GM12878 (cell line): ENCODE measurements at regions not wholly inside any gene's neighbourhood (a gene's known extent, or its start where the extent isn't known, plus 50 kb on each side); places are given as distances from the start of the nearest gene placed in this dataset.

Source experiments
- ATAC-seq: fragments of 200-7000 bp; cut with Tn5 transposase; 3 replicates; pipeline ENCODE4 v1.9.1; 2020; ENCODE audit warnings: mild to moderate bottlenecking, moderate library complexity
- BruUV-seq: library from RNA; stranded (reverse); fragments of 400-500 nt; replicated peaks from 2 replicates; lab custom pipeline; 2021; lab: Mats Ljungman, UMichigan
- CTCF ChIA-PET: fragments of 300-600 bp; sonication (Branson Sonifier 250); formaldehyde crosslinking; extraction: SDS; loops from one replicate; lab custom pipeline; 2021; ENCODE audit warnings: inconsistent platforms; lab: Yijun Ruan, JAX
- POLR2A ChIA-PET: fragments of 350-600 bp; formaldehyde crosslinking; extraction: SDS; loops from one replicate; lab custom pipeline; 2021; ENCODE audit warnings: inconsistent platforms; lab: Charles Lee
- RAD21 ChIA-PET: fragments of 300-600 bp; sonication (Branson Sonifier 250); formaldehyde crosslinking; loops from one replicate; lab custom pipeline; 2023; ENCODE audit warnings: antibody characterized with exemption; ENCODE audit not compliant: unreplicated experiment; lab: Charles Lee
- SMC1A ChIA-PET: fragments of 300-600 bp; sonication (Branson Sonifier 250); formaldehyde crosslinking; loops from one replicate; lab custom pipeline; 2023; ENCODE audit not compliant: unreplicated experiment, uncharacterized antibody; lab: Charles Lee
- DNase-seq: peaks from one replicate; pipeline ENCODE4 v3.0.0-alpha.2; 2011; ENCODE audit warnings: low read depth, low spot score
- FAIRE-seq: peaks from 3 replicates; lab custom pipeline; 2011; peaks lifted over from hg19 to GRCh38; lab: Jason Lieb, UNC
- H2AFZ ChIP-seq: 2 replicates; pipeline ENCODE4 v1.6.0; 2011; ENCODE audit warnings: low read depth, low read length, control low read depth; ENCODE audit not compliant: control insufficient read depth
- H3K27ac ChIP-seq: 2 replicates; pipeline ENCODE4 v1.5.1; 2011; ENCODE audit warnings: control low read depth; ENCODE audit not compliant: control insufficient read depth, insufficient read depth
- H3K27me3 ChIP-seq, 2 experiments: replicated peaks in 1 of 2; 2 replicates each; pipeline versions ENCODE4 v1.6.0 to v1.6.1; 2011; ENCODE audit warnings: low read length in 1 of 2; ENCODE audit not compliant: control insufficient read depth in 2 of 2, insufficient read depth in 2 of 2
- H3K36me3 ChIP-seq, 2 experiments: 2 replicates each; pipeline ENCODE4 v1.5.1; 2011; ENCODE audit warnings: low read length in 1 of 2; ENCODE audit not compliant: control insufficient read depth in 2 of 2, insufficient read depth in 2 of 2
- H3K4me1 ChIP-seq: 2 replicates; pipeline ENCODE4 v1.6.1; 2011; ENCODE audit warnings: mild to moderate bottlenecking, low read length, moderate library complexity, mixed read lengths; ENCODE audit not compliant: control insufficient read depth, insufficient read depth
- H3K4me2 ChIP-seq: 2 replicates; pipeline ENCODE4 v1.6.0; 2011; ENCODE audit warnings: control low read depth; ENCODE audit not compliant: control insufficient read depth, insufficient read depth
- H3K4me3 ChIP-seq: fragments of 200-600 bp; sonication (generic); 2 replicates; pipeline ENCODE4 v1.5.1; 2016
- H3K79me2 ChIP-seq: 2 replicates; pipeline ENCODE4 v1.6.0; 2011; ENCODE audit warnings: low read length; ENCODE audit not compliant: control insufficient read depth, insufficient read depth
- H3K9ac ChIP-seq: 2 replicates; pipeline ENCODE4 v1.8.0; 2011; ENCODE audit warnings: low read length, control low read depth, mixed read lengths; ENCODE audit not compliant: control insufficient read depth, insufficient read depth
- H3K9me3 ChIP-seq: replicated peaks from 3 replicates; pipeline ENCODE4 v1.5.1; 2011; ENCODE audit warnings: mild to moderate bottlenecking, low read length; ENCODE audit not compliant: control insufficient read depth, insufficient read depth
- H4K20me1 ChIP-seq: 2 replicates; pipeline ENCODE4 v1.6.0; 2011; ENCODE audit not compliant: control insufficient read depth, insufficient read depth
- ATF3 ChIP-seq: IDR thresholded peaks from 2 replicates; pipeline ENCODE4 v1.6.1; 2011; ENCODE audit warnings: low read depth, mild to moderate bottlenecking, low read length, moderate library complexity, borderline replicate concordance; ENCODE audit errors: extremely low read depth
- EP300 ChIP-seq, 2 experiments: fragments of 150-350 bp in 1 of 2; IDR thresholded peaks; 2 replicates each; pipeline ENCODE4 v1.6.1; 2011 to 2012; ENCODE audit warnings: low read depth in 2 of 2, low read length in 2 of 2, borderline replicate concordance in 1 of 2, improper control_type of control experiment in 1 of 2, inconsistent platforms in 1 of 2; ENCODE audit not compliant: control insufficient read depth in 1 of 2
- ETV6 ChIP-seq, 2 experiments: fragments of 450-650 bp in 1 of 2; IDR thresholded peaks in 1 of 2; conservative IDR thresholded peaks in 1 of 2; 2 replicates each; pipeline ENCODE4 v1.6.1; 2014; ENCODE audit warnings: antibody characterized with exemption in 1 of 2, borderline replicate concordance in 1 of 2, low read depth in 1 of 2, mild to moderate bottlenecking in 1 of 2, moderate library complexity in 1 of 2
- GABPA ChIP-seq: IDR thresholded peaks from 2 replicates; pipeline ENCODE4 v1.6.1; 2014; ENCODE audit warnings: antibody characterized with exemption, low read depth, mild to moderate bottlenecking, inconsistent platforms
- HDAC2 ChIP-seq: fragments of 200-600 bp; sonication (generic); IDR thresholded peaks from 2 replicates; pipeline ENCODE4 v1.6.1; 2017
- HDAC6 ChIP-seq: fragments of 200-600 bp; sonication (generic); IDR thresholded peaks from one replicate; pipeline ENCODE4 v1.8.0; 2017; ENCODE audit warnings: antibody characterized with exemption; ENCODE audit not compliant: unreplicated experiment
- HDGF ChIP-seq: fragments of 450-650 bp; IDR thresholded peaks from 2 replicates; pipeline ENCODE4 v1.6.1; 2016; ENCODE audit warnings: antibody characterized with exemption
- PBX3 ChIP-seq: IDR thresholded peaks from 2 replicates; pipeline ENCODE4 v1.6.1; 2011; ENCODE audit warnings: mild to moderate bottlenecking, low read depth, low read length, moderate library complexity; ENCODE audit not compliant: insufficient replicate concordance
- RFX5 ChIP-seq: IDR thresholded peaks from 2 replicates; pipeline ENCODE4 v1.6.1; 2011; ENCODE audit warnings: low read depth, low read length, improper control_type of control experiment
- SIN3A ChIP-seq: IDR thresholded peaks from 2 replicates; pipeline ENCODE4 v1.6.1; 2012; ENCODE audit warnings: low read depth, low read length, improper control_type of control experiment
- SMARCA5 ChIP-seq: fragments of 450-650 bp; IDR thresholded peaks from 2 replicates; pipeline ENCODE4 v1.6.1; 2017; ENCODE audit warnings: mild to moderate bottlenecking
- WGBS: methylation state at CpG from one replicate; pipeline ENCODE4 v1.1.6; 2016; ENCODE audit warnings: low lambda C conversion rate; ENCODE audit not compliant: insufficient replicate concordance, insufficient coverage; ENCODE audit errors: missing lambda C conversion rate; 5-methylcytosine and 5-hydroxymethylcytosine counted together
- in situ Hi-C: fragments of 300-500 bp; cut with MboI; formaldehyde crosslinking; loops from 9 replicates; pipeline ENCODE4 v1.14.3; 2018; ENCODE audit warnings: mixed read lengths
- intact Hi-C: fragments of 100-400 bp; cut with micrococcal nuclease; formaldehyde crosslinking; loops from one replicate; pipeline ENCODE4 v1.14.2; 2022; ENCODE audit not compliant: unreplicated experiment
- TF ChIP-seq, protein P1 (sequence below): fragments of 450-650 bp; IDR thresholded peaks from 2 replicates; pipeline ENCODE4 v1.6.1; 2018; ENCODE audit warnings: borderline replicate concordance, mild to moderate bottlenecking; ENCODE audit not compliant: partially characterized antibody
- TF ChIP-seq, protein P2 (sequence below): fragments of 450-650 bp; formaldehyde crosslinking; IDR thresholded peaks from 2 replicates; pipeline ENCODE4 v1.4.0; 2022; ENCODE audit warnings: mild to moderate bottlenecking, moderate library complexity

DNA sequence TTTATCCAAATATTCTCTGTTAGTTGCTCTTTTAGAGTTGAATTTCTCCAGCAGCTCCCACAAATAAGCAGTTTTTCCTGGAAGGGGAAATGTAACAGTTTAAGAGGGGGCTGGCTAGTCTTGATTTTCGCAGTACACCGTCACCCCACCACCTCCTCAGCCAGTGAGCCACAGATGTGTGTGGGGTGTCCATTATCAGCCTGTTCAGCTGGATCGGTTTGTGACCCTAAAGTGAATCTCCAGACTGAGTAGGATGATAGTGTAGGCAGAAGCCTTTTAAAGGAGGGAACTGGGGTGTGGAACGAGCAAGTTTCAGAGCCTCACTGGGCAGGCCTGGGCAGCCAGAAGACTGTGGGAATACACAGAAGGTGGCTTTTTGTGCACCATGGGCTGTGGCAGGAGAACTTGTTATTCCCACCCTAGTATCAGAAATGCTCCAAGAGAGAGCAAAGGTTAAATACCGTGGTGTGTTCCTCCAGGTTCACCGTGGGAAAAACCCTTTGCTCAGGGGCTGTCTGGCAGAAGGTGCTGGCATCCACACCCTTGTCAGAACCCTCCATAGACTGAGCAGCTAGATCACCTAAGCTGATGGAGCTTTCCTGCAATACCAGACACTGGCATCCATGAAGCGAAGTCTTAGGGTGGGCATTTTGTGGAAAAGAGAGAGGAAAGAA lies 230.9 kb upstream of the MOCS1 start:
- SMC1A ChIA-PET, result interaction anchor here (0.9 to 10.4 kb wide), 5 partner anchors 9 to 146 kb away, joined by 3 to 131 read pairs (median 3); no protein-coding TSS in a partner anchor

More for the DNA sequence above, 230.9 kb upstream of the MOCS1 start:
- in situ Hi-C loops (no loop called here), intact Hi-C loops (no loop called here)
- no peaks in the 10 kb centered on the region; the same call in 2 of the 3 replicates for H3K9me3 ChIP-seq
- H3K27me3 ChIP-seq, result no peaks in the 10 kb centered on the region
- no peak overlapping the region for H3K27ac ChIP-seq
- H3K4me2 ChIP-seq, result no peak overlapping the region
- RAD21 ChIA-PET, result interaction anchor here (1.2 to 1.5 kb wide), 3 partner anchors 27 to 87 kb away, joined by 3 read pairs; no protein-coding TSS in a partner anchor
- FAIRE-seq (no peak), ATAC-seq (no peak), DNase-seq (no peak)
- H3K4me3 ChIP-seq, result no peak overlapping the region
- POLR2A ChIA-PET, result no interaction called here
- H2AFZ ChIP-seq, result no peak overlapping the region
- TF ChIP-seq EP300 (IDR thresholded peaks at IDR 0.05; ENCODE audit: borderline replicate concordance in 1 of 2, control insufficient read depth in 1 of 2, low read depth in 2 of 2, low read length in 2 of 2), result no peak
- TF ChIP-seq GABPA, result no peak
- TF ChIP-seq SMARCA5, result no peak
- TF ChIP-seq, protein P1, sequence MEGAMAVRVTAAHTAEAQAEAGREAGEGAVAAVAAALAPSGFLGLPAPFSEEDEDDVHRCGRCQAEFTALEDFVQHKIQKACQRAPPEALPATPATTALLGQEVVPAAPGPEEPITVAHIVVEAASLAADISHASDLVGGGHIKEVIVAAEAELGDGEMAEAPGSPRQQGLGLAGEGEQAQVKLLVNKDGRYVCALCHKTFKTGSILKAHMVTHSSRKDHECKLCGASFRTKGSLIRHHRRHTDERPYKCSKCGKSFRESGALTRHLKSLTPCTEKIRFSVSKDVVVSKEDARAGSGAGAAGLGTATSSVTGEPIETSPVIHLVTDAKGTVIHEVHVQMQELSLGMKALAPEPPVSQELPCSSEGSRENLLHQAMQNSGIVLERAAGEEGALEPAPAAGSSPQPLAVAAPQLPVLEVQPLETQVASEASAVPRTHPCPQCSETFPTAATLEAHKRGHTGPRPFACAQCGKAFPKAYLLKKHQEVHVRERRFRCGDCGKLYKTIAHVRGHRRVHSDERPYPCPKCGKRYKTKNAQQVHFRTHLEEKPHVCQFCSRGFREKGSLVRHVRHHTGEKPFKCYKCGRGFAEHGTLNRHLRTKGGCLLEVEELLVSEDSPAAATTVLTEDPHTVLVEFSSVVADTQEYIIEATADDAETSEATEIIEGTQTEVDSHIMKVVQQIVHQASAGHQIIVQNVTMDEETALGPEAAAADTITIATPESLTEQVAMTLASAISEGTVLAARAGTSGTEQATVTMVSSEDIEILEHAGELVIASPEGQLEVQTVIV, result no peak
- no peak for TF ChIP-seq SIN3A
- TF ChIP-seq HDAC2, result no peak
- no peak for TF ChIP-seq RFX5
- no peak for TF ChIP-seq HDGF
- no peak for TF ChIP-seq ATF3
- TF ChIP-seq ETV6 (conservative IDR thresholded peaks at IDR 0.05 in 1 of 2, IDR thresholded peaks at IDR 0.05 in 1 of 2; ENCODE audit: borderline replicate concordance in 1 of 2, low read depth in 1 of 2), result no peak
- TF ChIP-seq, protein P2, sequence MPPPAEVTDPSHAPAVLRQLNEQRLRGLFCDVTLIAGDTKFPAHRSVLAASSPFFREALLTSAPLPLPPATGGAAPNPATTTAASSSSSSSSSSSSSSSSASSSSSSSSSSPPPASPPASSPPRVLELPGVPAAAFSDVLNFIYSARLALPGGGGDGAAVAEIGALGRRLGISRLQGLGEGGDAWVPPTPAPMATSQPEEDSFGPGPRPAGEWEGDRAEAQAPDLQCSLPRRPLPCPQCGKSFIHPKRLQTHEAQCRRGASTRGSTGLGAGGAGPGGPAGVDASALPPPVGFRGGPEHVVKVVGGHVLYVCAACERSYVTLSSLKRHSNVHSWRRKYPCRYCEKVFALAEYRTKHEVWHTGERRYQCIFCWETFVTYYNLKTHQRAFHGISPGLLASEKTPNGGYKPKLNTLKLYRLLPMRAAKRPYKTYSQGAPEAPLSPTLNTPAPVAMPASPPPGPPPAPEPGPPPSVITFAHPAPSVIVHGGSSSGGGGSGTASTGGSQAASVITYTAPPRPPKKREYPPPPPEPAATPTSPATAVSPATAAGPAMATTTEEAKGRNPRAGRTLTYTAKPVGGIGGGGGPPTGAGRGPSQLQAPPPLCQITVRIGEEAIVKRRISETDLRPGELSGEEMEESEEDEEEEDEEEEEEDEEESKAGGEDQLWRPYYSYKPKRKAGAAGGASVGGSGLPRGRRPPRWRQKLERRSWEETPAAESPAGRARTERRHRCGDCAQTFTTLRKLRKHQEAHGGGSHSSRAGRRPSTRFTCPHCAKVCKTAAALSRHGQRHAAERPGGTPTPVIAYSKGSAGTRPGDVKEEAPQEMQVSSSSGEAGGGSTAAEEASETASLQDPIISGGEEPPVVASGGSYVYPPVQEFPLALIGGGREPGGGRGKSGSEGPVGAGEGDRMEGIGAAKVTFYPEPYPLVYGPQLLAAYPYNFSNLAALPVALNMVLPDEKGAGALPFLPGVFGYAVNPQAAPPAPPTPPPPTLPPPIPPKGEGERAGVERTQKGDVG, result no peak
- TF ChIP-seq PBX3, result no peak
- no peak for TF ChIP-seq HDAC6
- no peaks in the 10 kb centered on the region for H3K36me3 ChIP-seq
- CTCF ChIA-PET, result interaction anchor here (1.3 to 2.4 kb wide), 3 partner anchors 9 to 142 kb away, joined by 3 to 6 read pairs (median 3); no protein-coding TSS in a partner anchor
- 32% methylated on average over 7 of the region's 7 CpGs for WGBS
- BruUV-seq, result no TSS peak
- H4K20me1 ChIP-seq, result no peaks in the 10 kb centered on the region
- H3K9ac ChIP-seq, result no peak overlapping the region
- H3K79me2 ChIP-seq, result no peaks in the 10 kb centered on the region
- H3K4me1 ChIP-seq, result no peaks in the 10 kb centered on the region
